ENCODE measurements at regions not wholly inside any gene's neighbourhood (a gene's known extent, or its start where the extent isn't known, plus 50 kb on each side); places are given as distances from the start of the nearest gene placed in this dataset.

GRCh38 chr14:38973083-38973700 lies 129.8 kb downstream of the SEC23A start:
- H3K27ac ChIP-seq (ENCODE audit: low read length) = no peak overlapping the region
- no peaks in the 10 kb centered on the region for H3K36me3 ChIP-seq (ENCODE audit: control insufficient read depth in 1 of 2, insufficient read depth in 2 of 2, low read length in 2 of 2)
- H3K9me3 ChIP-seq (ENCODE audit: control insufficient read depth in 1 of 2, low read length in 2 of 2) = no peaks in the 10 kb centered on the region

DNA sequence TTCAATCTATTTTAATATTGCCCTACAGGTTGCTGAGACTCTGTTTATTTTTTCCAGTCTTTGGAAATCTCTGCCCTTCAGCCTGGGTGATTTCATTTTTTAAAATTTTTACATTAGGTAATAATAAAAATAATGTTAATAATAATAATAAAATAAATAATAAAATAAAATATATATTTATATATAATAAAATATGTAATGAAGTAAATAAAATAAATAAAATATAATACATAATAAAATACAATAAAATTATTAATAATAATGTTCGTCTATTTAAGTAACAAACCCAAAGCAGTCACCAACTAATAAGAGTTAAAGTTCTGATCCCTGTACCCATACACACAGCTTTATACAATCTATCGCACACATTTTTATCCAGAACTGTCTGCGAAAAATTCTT lies 130.5 kb downstream of the SEC23A start:
- Histone ChIP-seq H3K27ac (ENCODE audit: low read length) (no peak overlapping the region), H3K36me3 (ENCODE audit: control insufficient read depth in 1 of 2, insufficient read depth in 2 of 2, low read length in 2 of 2) (no peaks in the 10 kb centered on the region), H3K27me3 (ENCODE audit: low read depth, low read length) (no peaks in the 10 kb centered on the region), H3K4me3 (ENCODE audit: low read depth in 1 of 2, low read length in 2 of 2) (no peak overlapping the region), H3K4me1 (ENCODE audit: control insufficient read depth in 1 of 2, insufficient read depth in 2 of 2, low read length in 2 of 2) (no peaks in the 10 kb centered on the region), H3K9me3 (ENCODE audit: control insufficient read depth in 1 of 2, low read length in 2 of 2) (no peaks in the 10 kb centered on the region)

More at GRCh38 chr14:38973083-38973700, 129.8 kb downstream of the SEC23A start:
- H3K27me3 ChIP-seq (ENCODE audit: low read depth, low read length) = no peaks in the 10 kb centered on the region
- no peaks in the 10 kb centered on the region for H3K4me1 ChIP-seq (ENCODE audit: control insufficient read depth in 1 of 2, insufficient read depth in 2 of 2, low read length in 2 of 2)
- no peak overlapping the region for H3K4me3 ChIP-seq (ENCODE audit: low read depth in 1 of 2, low read length in 2 of 2)

DNA sequence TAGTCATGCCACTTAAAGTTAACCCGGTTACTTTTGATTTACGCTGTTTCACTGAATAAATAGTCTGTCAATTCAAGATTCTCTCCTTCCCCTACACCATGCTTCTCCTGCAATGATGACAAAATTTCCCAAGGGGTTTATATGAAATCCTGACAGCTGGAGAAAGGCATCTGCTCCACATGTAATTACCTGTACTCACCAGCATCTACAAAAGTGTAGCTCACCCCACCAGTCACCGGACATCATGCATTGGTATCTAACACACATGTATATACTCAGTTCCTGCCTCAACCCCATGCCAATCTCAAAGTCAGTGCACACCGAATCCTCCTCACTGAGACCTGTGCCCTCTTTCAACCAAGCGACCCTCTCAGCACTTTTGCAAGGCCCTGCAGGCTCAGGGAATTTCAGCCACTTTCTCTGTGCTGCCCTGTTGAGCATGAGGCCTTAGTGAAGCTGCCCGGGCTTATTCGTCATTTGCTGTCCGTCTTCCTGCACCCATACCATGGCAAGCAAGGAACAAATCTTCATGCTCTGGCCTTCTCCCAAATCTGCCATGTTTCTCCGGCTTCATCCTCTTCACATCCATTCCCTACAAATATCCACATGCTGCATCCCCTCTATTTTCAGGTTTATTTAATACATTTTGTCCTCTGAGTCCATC lies 131.6 kb downstream of the SEC23A start:
- no peak overlapping the region for H3K4me3 ChIP-seq (ENCODE audit: low read depth in 1 of 2, low read length in 2 of 2)
- H3K36me3 ChIP-seq (ENCODE audit: control insufficient read depth in 1 of 2, insufficient read depth in 2 of 2, low read length in 2 of 2) = no peaks in the 10 kb centered on the region
- H3K27me3 ChIP-seq (ENCODE audit: low read depth, low read length) = no peaks in the 10 kb centered on the region
- no peak overlapping the region for H3K27ac ChIP-seq (ENCODE audit: low read length)
- H3K9me3 ChIP-seq (ENCODE audit: control insufficient read depth in 1 of 2, low read length in 2 of 2) = no peaks in the 10 kb centered on the region
- H3K4me1 ChIP-seq (ENCODE audit: control insufficient read depth in 1 of 2, insufficient read depth in 2 of 2, low read length in 2 of 2) = no peaks in the 10 kb centered on the region

DNA sequence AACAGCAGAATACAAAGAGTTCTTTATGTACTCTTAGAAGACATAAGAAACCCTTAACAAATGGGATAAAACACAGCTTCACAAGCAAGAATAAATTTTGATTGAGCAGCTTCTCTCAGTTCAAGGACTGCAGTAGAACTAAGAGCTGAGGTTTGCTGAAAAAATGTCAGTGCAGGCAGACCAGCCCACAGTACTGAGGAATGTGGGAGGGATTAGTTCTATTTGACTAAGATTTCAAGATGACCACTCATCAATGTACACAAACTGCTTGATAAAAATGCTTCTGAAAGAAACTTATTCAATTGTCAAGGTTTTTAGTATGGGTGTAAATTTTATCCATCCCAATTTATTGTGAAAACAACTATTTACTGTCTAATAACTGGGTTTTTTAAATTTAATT lies 138.4 kb downstream of the SEC23A start:
- H3K9me3 ChIP-seq (ENCODE audit: control insufficient read depth in 1 of 2, low read length in 2 of 2) = no peaks in the 10 kb centered on the region
- no peak overlapping the region for H3K27ac ChIP-seq (ENCODE audit: low read length)
- peaks cover 0 to 6% of the 10 kb centered on the region in 2 donors for H3K4me1 ChIP-seq (ENCODE audit: control insufficient read depth in 1 of 2, insufficient read depth in 2 of 2, low read length in 2 of 2)
- H3K36me3 ChIP-seq (ENCODE audit: control insufficient read depth in 1 of 2, insufficient read depth in 2 of 2, low read length in 2 of 2) = no peaks in the 10 kb centered on the region
- H3K27me3 ChIP-seq (ENCODE audit: low read depth, low read length) = no peaks in the 10 kb centered on the region
- H3K4me3 ChIP-seq (ENCODE audit: low read depth in 1 of 2, low read length in 2 of 2) = no peak overlapping the region

DNA sequence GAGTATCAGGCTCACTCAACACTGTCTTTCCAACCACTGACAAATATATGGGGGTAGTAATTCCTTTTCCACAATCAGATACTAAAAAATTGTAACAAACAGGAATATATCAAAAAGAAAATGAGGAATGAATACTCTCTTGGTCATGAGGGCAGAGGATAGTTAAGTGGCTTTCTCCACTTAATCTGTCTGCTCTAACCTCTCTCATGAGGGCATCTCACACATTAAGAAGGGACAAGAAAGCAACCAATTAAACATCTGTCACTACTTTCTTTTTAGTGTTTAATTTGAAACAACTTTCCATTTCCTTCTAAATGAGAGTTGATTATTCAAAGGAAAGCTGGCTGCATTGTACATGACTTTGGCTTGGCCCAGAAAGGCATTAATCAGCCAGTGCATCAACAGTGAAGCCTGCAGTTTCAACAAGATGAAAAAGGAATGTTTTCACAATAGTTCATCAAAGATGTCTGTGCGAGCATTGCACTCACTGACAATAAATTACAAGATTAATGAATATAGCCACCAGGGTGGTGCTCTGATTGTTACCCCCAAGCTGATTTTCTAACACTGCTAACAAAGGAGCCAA lies 142.0 kb downstream of the SEC23A start:
- H3K27me3 ChIP-seq (ENCODE audit: low read depth, low read length) = no peaks in the 10 kb centered on the region
- peaks cover 0 to 6% of the 10 kb centered on the region in 2 donors for H3K4me1 ChIP-seq (ENCODE audit: control insufficient read depth in 1 of 2, insufficient read depth in 2 of 2, low read length in 2 of 2)
- H3K36me3 ChIP-seq (ENCODE audit: control insufficient read depth in 1 of 2, insufficient read depth in 2 of 2, low read length in 2 of 2) = no peaks in the 10 kb centered on the region
- no peak overlapping the region for H3K4me3 ChIP-seq (ENCODE audit: low read depth in 1 of 2, low read length in 2 of 2)
- H3K9me3 ChIP-seq (ENCODE audit: control insufficient read depth in 1 of 2, low read length in 2 of 2) = no peaks in the 10 kb centered on the region
- H3K27ac ChIP-seq (ENCODE audit: low read length) = no peak overlapping the region

- no peaks in the 10 kb centered on the region for H3K27me3 ChIP-seq (ENCODE audit: low read depth, low read length)
- no peaks in the 10 kb centered on the region for H3K36me3 ChIP-seq (ENCODE audit: control insufficient read depth in 1 of 2, insufficient read depth in 2 of 2, low read length in 2 of 2)
- peaks cover 0 to 6% of the 10 kb centered on the region in 2 donors for H3K4me1 ChIP-seq (ENCODE audit: control insufficient read depth in 1 of 2, insufficient read depth in 2 of 2, low read length in 2 of 2)
- H3K9me3 ChIP-seq (ENCODE audit: control insufficient read depth in 1 of 2, low read length in 2 of 2) = no peaks in the 10 kb centered on the region
- no peak overlapping the region for H3K27ac ChIP-seq (ENCODE audit: low read length)
- no peak overlapping the region for H3K4me3 ChIP-seq (ENCODE audit: low read depth in 1 of 2, low read length in 2 of 2)
Observed at GRCh38 chr14:38959021-38959420, 144.0 kb downstream of the SEC23A start.

DNA sequence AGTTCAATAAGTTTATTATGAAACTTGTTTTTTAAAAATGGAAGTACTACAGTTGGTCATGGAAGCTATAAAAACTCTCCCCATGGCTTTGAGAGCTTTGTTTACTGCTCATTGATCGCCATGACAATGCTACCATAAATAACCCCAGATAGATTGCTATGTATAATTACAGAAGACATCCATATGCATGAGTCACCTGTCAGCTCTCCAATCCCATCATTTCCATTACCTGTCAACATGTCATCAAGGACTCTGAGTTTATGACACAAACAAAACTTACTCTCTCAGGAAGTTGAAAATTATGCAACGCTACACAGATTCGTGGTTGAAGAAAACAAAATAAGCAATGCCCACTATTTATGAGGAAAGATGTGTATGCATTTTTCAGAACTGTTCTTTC lies 144.4 kb downstream of the SEC23A start:
- Histone ChIP-seq H3K27me3 (ENCODE audit: low read depth, low read length) (no peaks in the 10 kb centered on the region), H3K9me3 (ENCODE audit: control insufficient read depth in 1 of 2, low read length in 2 of 2) (no peaks in the 10 kb centered on the region), H3K27ac (ENCODE audit: low read length) (no peak overlapping the region), H3K36me3 (ENCODE audit: control insufficient read depth in 1 of 2, insufficient read depth in 2 of 2, low read length in 2 of 2) (no peaks in the 10 kb centered on the region), H3K4me3 (ENCODE audit: low read depth in 1 of 2, low read length in 2 of 2) (no peak overlapping the region), H3K4me1 (ENCODE audit: control insufficient read depth in 1 of 2, insufficient read depth in 2 of 2, low read length in 2 of 2) (peaks cover 0 to 6% of the 10 kb centered on the region in 2 donors)

- Histone ChIP-seq H3K36me3 (ENCODE audit: control insufficient read depth in 1 of 2, insufficient read depth in 2 of 2, low read length in 2 of 2) (no peaks in the 10 kb centered on the region), H3K4me3 (ENCODE audit: low read depth in 1 of 2, low read length in 2 of 2) (no peak overlapping the region), H3K27me3 (ENCODE audit: low read depth, low read length) (no peaks in the 10 kb centered on the region), H3K4me1 (ENCODE audit: control insufficient read depth in 1 of 2, insufficient read depth in 2 of 2, low read length in 2 of 2) (no peaks in the 10 kb centered on the region), H3K9me3 (ENCODE audit: control insufficient read depth in 1 of 2, low read length in 2 of 2) (no peaks in the 10 kb centered on the region), H3K27ac (ENCODE audit: low read length) (no peak overlapping the region)
Observed at GRCh38 chr14:38951451-38951850, 151.6 kb downstream of the SEC23A start.

GRCh38 chr14:38950676-38951075 lies 152.4 kb downstream of the SEC23A start:
- H3K4me1 ChIP-seq (ENCODE audit: control insufficient read depth in 1 of 2, insufficient read depth in 2 of 2, low read length in 2 of 2) = no peaks in the 10 kb centered on the region
- H3K36me3 ChIP-seq (ENCODE audit: control insufficient read depth in 1 of 2, insufficient read depth in 2 of 2, low read length in 2 of 2) = no peaks in the 10 kb centered on the region
- H3K27ac ChIP-seq (ENCODE audit: low read length) = no peak overlapping the region
- no peaks in the 10 kb centered on the region for H3K27me3 ChIP-seq (ENCODE audit: low read depth, low read length)
- H3K4me3 ChIP-seq (ENCODE audit: low read depth in 1 of 2, low read length in 2 of 2) = no peak overlapping the region
- no peaks in the 10 kb centered on the region for H3K9me3 ChIP-seq (ENCODE audit: control insufficient read depth in 1 of 2, low read length in 2 of 2)

DNA sequence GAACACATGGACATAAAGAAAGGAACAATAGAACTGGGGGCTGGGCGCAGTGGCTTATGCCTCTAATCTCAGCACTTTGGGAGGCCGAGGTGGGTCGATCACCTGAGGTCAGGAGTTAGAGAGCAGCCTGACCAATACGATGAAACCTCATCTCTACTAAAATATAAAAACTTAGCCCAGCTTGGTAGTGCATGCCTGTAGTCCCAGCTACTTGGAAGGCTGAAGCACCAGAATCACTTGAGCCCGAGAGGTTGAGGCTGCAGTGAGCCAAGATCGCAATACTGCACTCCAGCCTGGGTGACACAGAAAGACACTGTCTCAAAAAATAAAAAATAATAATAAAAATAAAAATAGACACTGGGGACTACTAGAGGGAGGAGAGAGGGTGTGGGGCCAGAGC lies 154.5 kb downstream of the SEC23A start:
- H3K27ac ChIP-seq (ENCODE audit: low read length) = no peak overlapping the region

GRCh38 chr14:38948171-38948570 lies 154.9 kb downstream of the SEC23A start:
- no peak overlapping the region for H3K4me3 ChIP-seq (ENCODE audit: low read depth in 1 of 2, low read length in 2 of 2)
- no peaks in the 10 kb centered on the region for H3K4me1 ChIP-seq (ENCODE audit: control insufficient read depth in 1 of 2, insufficient read depth in 2 of 2, low read length in 2 of 2)
- H3K9me3 ChIP-seq (ENCODE audit: control insufficient read depth in 1 of 2, low read length in 2 of 2) = no peaks in the 10 kb centered on the region
- H3K27ac ChIP-seq (ENCODE audit: low read length) = no peak overlapping the region
- no peaks in the 10 kb centered on the region for H3K27me3 ChIP-seq (ENCODE audit: low read depth, low read length)
- no peaks in the 10 kb centered on the region for H3K36me3 ChIP-seq (ENCODE audit: control insufficient read depth in 1 of 2, insufficient read depth in 2 of 2, low read length in 2 of 2)

More for the DNA sequence above, 154.5 kb downstream of the SEC23A start:
- Histone ChIP-seq H3K9me3 (ENCODE audit: control insufficient read depth in 1 of 2, low read length in 2 of 2) (no peaks in the 10 kb centered on the region), H3K4me1 (ENCODE audit: control insufficient read depth in 1 of 2, insufficient read depth in 2 of 2, low read length in 2 of 2) (no peaks in the 10 kb centered on the region), H3K27me3 (ENCODE audit: low read depth, low read length) (no peaks in the 10 kb centered on the region), H3K36me3 (ENCODE audit: control insufficient read depth in 1 of 2, insufficient read depth in 2 of 2, low read length in 2 of 2) (no peaks in the 10 kb centered on the region), H3K4me3 (ENCODE audit: low read depth in 1 of 2, low read length in 2 of 2) (no peak overlapping the region)
